A673 (cell line): ENCODE measurements at regions not wholly inside any gene's neighbourhood (a gene's known extent, or its start where the extent isn't known, plus 50 kb on each side); places are given as distances from the start of the nearest gene placed in this dataset.

Source experiments
- BruUV-seq: library from RNA; stranded (reverse); fragments of 400-500 nt; replicated peaks from 2 replicates; lab custom pipeline; 2021; lab: Mats Ljungman, UMichigan
- CTCF ChIA-PET: fragments of 300-600 bp; sonication (Branson Sonifier 250); formaldehyde crosslinking; loops from one replicate; lab custom pipeline; 2022; ENCODE audit warnings: antibody characterized with exemption; lab: Charles Lee
- POLR2A ChIA-PET: fragments of 300-600 bp; sonication (Branson Sonifier 250); formaldehyde crosslinking; loops from one replicate; lab custom pipeline; 2022; ENCODE audit warnings: antibody characterized with exemption; ENCODE audit not compliant: low non-redundant PET; lab: Charles Lee
- DNase-seq: peaks from one replicate; pipeline ENCODE4 v3.0.0-alpha.2; 2015; ENCODE audit warnings: low spot score
- H3K27ac ChIP-seq: fragments of 200-600 bp; sonication (generic); 2 replicates; pipeline ENCODE4 v1.5.1; 2016; ENCODE audit warnings: mixed run types, low read depth, mild to moderate bottlenecking, mixed read lengths, antibody characterized with exemption, low read length; ENCODE audit not compliant: poor library complexity, severe bottlenecking
- H3K27me3 ChIP-seq: fragments of 200-600 bp; sonication (generic); replicated peaks from 2 replicates; pipeline ENCODE4 v1.6.1; 2017; ENCODE audit warnings: mixed run types, low read depth, mild to moderate bottlenecking, mixed read lengths, antibody characterized with exemption, low read length; ENCODE audit not compliant: insufficient read depth, poor library complexity
- H3K36me3 ChIP-seq: fragments of 200-600 bp; sonication (generic); 2 replicates; pipeline ENCODE4 v1.6.1; 2016; ENCODE audit warnings: mixed run types, mild to moderate bottlenecking, mixed read lengths, antibody characterized with exemption, low read length; ENCODE audit not compliant: insufficient read depth, poor library complexity, severe bottlenecking
- H3K4me1 ChIP-seq: fragments of 200-600 bp; sonication (generic); 2 replicates; pipeline ENCODE4 v1.6.1; 2017; ENCODE audit warnings: mixed run types, mild to moderate bottlenecking, mixed read lengths, antibody characterized with exemption, low read length; ENCODE audit not compliant: insufficient read depth, poor library complexity, severe bottlenecking
- H3K4me3 ChIP-seq: fragments of 200-600 bp; sonication (generic); 2 replicates; pipeline ENCODE4 v1.5.1; 2016; ENCODE audit warnings: low read depth, mixed run types, mild to moderate bottlenecking, mixed read lengths, low read length; ENCODE audit not compliant: poor library complexity, severe bottlenecking
- H3K9me3 ChIP-seq: fragments of 200-600 bp; sonication (generic); 2 replicates; pipeline ENCODE4 v1.6.1; 2016; ENCODE audit warnings: mixed run types, low read depth, mild to moderate bottlenecking, mixed read lengths, antibody characterized with exemption, low read length; ENCODE audit not compliant: poor library complexity, severe bottlenecking
- CTCF ChIP-seq: fragments of 300-800, 200-600 bp; sonication (generic); conservative IDR thresholded peaks from 2 replicates; pipeline ENCODE4 v1.5.1; 2017; ENCODE audit warnings: low read depth, mild to moderate bottlenecking, antibody characterized with exemption, low read length, moderate library complexity, mixed read lengths
- EZH2 ChIP-seq: fragments of 200-600 bp; sonication (generic); IDR thresholded peaks from 2 replicates; pipeline ENCODE4 v1.6.1; 2017; ENCODE audit warnings: borderline replicate concordance, low read depth, mild to moderate bottlenecking, mixed read lengths, antibody characterized with exemption, low read length; ENCODE audit not compliant: poor library complexity, severe bottlenecking
- intact Hi-C: fragments of 100-400 bp; cut with micrococcal nuclease; formaldehyde crosslinking; loops from one replicate; pipeline ENCODE4 v1.10.0; 2022; ENCODE audit not compliant: unreplicated experiment

- intact Hi-C loops, result no loop called here
- ChIA-PET CTCF (no interaction called here), POLR2A (no interaction called here)
- Histone ChIP-seq H3K9me3 (no peaks in the 10 kb centered on the region), H3K4me3 (no peak overlapping the region), H3K36me3 (no peaks in the 10 kb centered on the region), H3K27ac (no peak overlapping the region), H3K4me1 (no peaks in the 10 kb centered on the region), H3K27me3 (no peaks in the 10 kb centered on the region)
- no peak for DNase-seq
- TF ChIP-seq EZH2 (no peak), CTCF (no peak)
- no TSS peak for BruUV-seq
Measured at GRCh38 chr9:29656641-29657406, 2083.5 kb upstream of the C9orf72 start.

GRCh38 chr9:29657821-29658220 lies 2084.5 kb upstream of the C9orf72 start:
- intact Hi-C loops, result no loop called here
- no peak for DNase-seq
- H3K27me3 ChIP-seq, result no peaks in the 10 kb centered on the region
- H3K36me3 ChIP-seq, result no peaks in the 10 kb centered on the region
- no peak overlapping the region for H3K27ac ChIP-seq
- CTCF ChIA-PET, result no interaction called here
- TF ChIP-seq EZH2 (no peak), CTCF (no peak)
- POLR2A ChIA-PET, result no interaction called here
- H3K4me1 ChIP-seq, result no peaks in the 10 kb centered on the region
- no peak overlapping the region for H3K4me3 ChIP-seq
- H3K9me3 ChIP-seq, result no peaks in the 10 kb centered on the region
- BruUV-seq, result no TSS peak

- H3K27ac ChIP-seq, result no peak overlapping the region
- ChIA-PET POLR2A (no interaction called here), CTCF (no interaction called here)
- no TSS peak for BruUV-seq
- intact Hi-C loops, result no loop called here
- no peaks in the 10 kb centered on the region for H3K4me1 ChIP-seq
- TF ChIP-seq CTCF, result no peak
- TF ChIP-seq EZH2, result no peak
- H3K4me3 ChIP-seq, result no peak overlapping the region
- no peak for DNase-seq
- no peaks in the 10 kb centered on the region for H3K36me3 ChIP-seq
- H3K9me3 ChIP-seq, result no peaks in the 10 kb centered on the region
- H3K27me3 ChIP-seq, result no peaks in the 10 kb centered on the region
Measured at GRCh38 chr9:29659014-29659413, 2085.7 kb upstream of the C9orf72 start.
